K562 (cell line): ENCODE measurements at regions not wholly inside any gene's neighbourhood (a gene's known extent, or its start where the extent isn't known, plus 50 kb on each side); places are given as distances from the start of the nearest gene placed in this dataset.

Source experiments
- ATAC-seq: fragments of 200-7000 bp; cut with Tn5 transposase; 3 replicates; pipeline ENCODE4 v1.9.1; 2020; ENCODE audit warnings: moderate library complexity
- BruUV-seq: library from RNA; stranded (reverse); fragments of 400-500 nt; replicated peaks from 2 replicates; lab custom pipeline; 2021; lab: Mats Ljungman, UMichigan
- CTCF ChIA-PET: fragments of 300-600 bp; formaldehyde crosslinking; extraction: SDS; loops from one replicate; lab custom pipeline; 2021; ENCODE audit warnings: low intra/inter-chr PET ratio; lab: Yijun Ruan, JAX
- POLR2A ChIA-PET: fragments of 300-600, 350-650 bp; sonication (Branson Sonifier 250); formaldehyde crosslinking; extraction: SDS; loops from one replicate; lab custom pipeline; 2021; ENCODE audit warnings: antibody characterized with exemption, inconsistent platforms; lab: Yijun Ruan, JAX
- DNase-seq, 4 experiments: peaks; one replicate each; pipeline versions ENCODE4 v3.0.0 to v3.0.0-alpha.2; 2011 to 2018; ENCODE audit warnings: low spot score in 3 of 4, mixed read lengths in 3 of 4; ENCODE audit errors: extremely low read depth in 1 of 4
- FAIRE-seq: peaks from 2 replicates; lab custom pipeline; 2011; peaks lifted over from hg19 to GRCh38; lab: Jason Lieb, UNC
- H2AFZ ChIP-seq: 2 replicates; pipeline ENCODE4 v1.6.0; 2011; ENCODE audit warnings: low read depth, low read length, control low read depth, inconsistent platforms
- H3K27ac ChIP-seq: fragments of 200-600 bp; 3 replicates; pipeline ENCODE4 v1.8.0; 2011; ENCODE audit warnings: low read depth, mild to moderate bottlenecking, control low read depth, inconsistent platforms, low read length, moderate library complexity, mixed read lengths; ENCODE audit errors: extremely low read depth
- H3K27me3 ChIP-seq, 2 experiments: fragments of 300-600 bp in 1 of 2; 2 replicates in 1 of 2; 3 replicates in 1 of 2; pipeline versions ENCODE4 v1.6.0 to v1.8.0; 2011; ENCODE audit warnings: inconsistent platforms in 2 of 2, low read length in 2 of 2, mild to moderate bottlenecking in 1 of 2, mixed read lengths in 1 of 2, moderate library complexity in 1 of 2; ENCODE audit not compliant: control insufficient read depth in 2 of 2, insufficient read depth in 2 of 2
- H3K36me3 ChIP-seq: fragments of 300-600 bp; 3 replicates; pipeline ENCODE4 v1.8.0; 2011; ENCODE audit warnings: mild to moderate bottlenecking, low read length, inconsistent platforms; ENCODE audit not compliant: control insufficient read depth, insufficient read depth
- H3K4me1 ChIP-seq, 2 experiments: fragments of 200-600 bp in 1 of 2; replicated peaks in 1 of 2; 2 replicates in 1 of 2; 3 replicates in 1 of 2; pipeline versions ENCODE4 v1.5.1 to v1.8.0; 2011; ENCODE audit warnings: inconsistent platforms in 2 of 2, low read length in 2 of 2, mild to moderate bottlenecking in 1 of 2, mixed read lengths in 1 of 2, moderate library complexity in 1 of 2; ENCODE audit not compliant: control insufficient read depth in 2 of 2, insufficient read depth in 2 of 2
- H3K4me2 ChIP-seq: 2 replicates; pipeline ENCODE4 v1.6.1; 2011; ENCODE audit warnings: low read length, control low read depth, inconsistent platforms, mixed read lengths; ENCODE audit not compliant: insufficient read depth
- H3K4me3 ChIP-seq: fragments of 200-600 bp; sonication (generic), shearing (Covaris generic); 2 replicates; pipeline ENCODE4 v1.5.1; 2016; ENCODE audit warnings: control low read depth, inconsistent platforms
- H3K79me2 ChIP-seq: fragments of 200-600 bp; 3 replicates; pipeline ENCODE4 v1.8.0; 2011; ENCODE audit warnings: low read length, inconsistent platforms; ENCODE audit not compliant: control insufficient read depth, insufficient read depth
- H3K9ac ChIP-seq, 2 experiments: 2 replicates each; pipeline versions ENCODE4 v1.6.0 to v1.6.1; 2011; ENCODE audit warnings: low read depth in 2 of 2, low read length in 2 of 2, control low read depth in 1 of 2, inconsistent platforms in 1 of 2, mild to moderate bottlenecking in 1 of 2, mixed read lengths in 1 of 2; ENCODE audit not compliant: insufficient read depth in 1 of 2
- H3K9me1 ChIP-seq: one replicate; pipeline ENCODE4 v1.6.0; 2011; ENCODE audit warnings: inconsistent platforms, mild to moderate bottlenecking, low read length, moderate library complexity; ENCODE audit not compliant: control insufficient read depth, insufficient read depth
- H3K9me3 ChIP-seq: replicated peaks from 2 replicates; pipeline ENCODE4 v1.5.1; 2011; ENCODE audit warnings: low read depth, low read length, inconsistent platforms; ENCODE audit not compliant: control insufficient read depth, insufficient read depth
- H4K20me1 ChIP-seq: replicated peaks from 2 replicates; pipeline ENCODE4 v1.6.1; 2011; ENCODE audit warnings: low read length, inconsistent platforms, mixed read lengths; ENCODE audit not compliant: control insufficient read depth, insufficient read depth
- KLF13 ChIP-seq: fragments of 450-650 bp; IDR thresholded peaks from 2 replicates; pipeline ENCODE4 v1.6.1; 2016; ENCODE audit warnings: missing genetic modification characterization, low read depth, mild to moderate bottlenecking, missing compliant biosample characterization, moderate library complexity, borderline replicate concordance
- MAFF ChIP-seq: IDR thresholded peaks from 2 replicates; pipeline ENCODE4 v1.6.1; 2012; ENCODE audit warnings: low read length, improper control_type of control experiment
- MNT ChIP-seq, 2 experiments: fragments of 450-650 bp; conservative IDR thresholded peaks; 2 replicates each; pipeline ENCODE4 v1.6.1; 2017; ENCODE audit warnings: mild to moderate bottlenecking in 2 of 2, moderate library complexity in 2 of 2
- NFE2 ChIP-seq: IDR thresholded peaks from 2 replicates; pipeline ENCODE4 v1.6.1; 2014; ENCODE audit warnings: antibody characterized with exemption, low read depth
- NR0B1 ChIP-seq: fragments of 450-650 bp; IDR thresholded peaks from one replicate; pipeline ENCODE4 v1.6.1; 2018; ENCODE audit warnings: mild to moderate bottlenecking, moderate library complexity; ENCODE audit not compliant: partially characterized antibody
- NR2C1 ChIP-seq, 2 experiments: fragments of 450-650 bp; IDR thresholded peaks; 2 replicates each; pipeline ENCODE4 v1.6.1; 2017; ENCODE audit warnings: mild to moderate bottlenecking in 2 of 2, antibody characterized with exemption in 1 of 2, inconsistent platforms in 1 of 2, missing compliant biosample characterization in 1 of 2, missing genetic modification characterization in 1 of 2
- PURB ChIP-seq: sonication (generic); formaldehyde crosslinking; IDR thresholded peaks from 2 replicates; pipeline ENCODE4 v1.9.0; 2021; ENCODE audit warnings: low read depth, mild to moderate bottlenecking, missing genetic modification reagents
- RBM25 ChIP-seq: fragments of 200-400 bp; formaldehyde crosslinking; IDR thresholded peaks from 2 replicates; pipeline ENCODE4 v1.6.1; 2018; ENCODE audit warnings: low read length, low read depth, moderate library complexity; ENCODE audit not compliant: severe bottlenecking
- RFX5 ChIP-seq: IDR thresholded peaks from 2 replicates; pipeline ENCODE4 v1.6.1; 2011; ENCODE audit warnings: low read depth, mild to moderate bottlenecking, improper control_type of control experiment, low read length
- SLC30A9 ChIP-seq: fragments of 250-450 bp; sonication (Bioruptor Pico); IDR thresholded peaks from 2 replicates; pipeline ENCODE4 v1.8.0; 2022; ENCODE audit warnings: mild to moderate bottlenecking, moderate library complexity
- SUPT5H ChIP-seq: fragments of 450-650 bp; IDR thresholded peaks from 2 replicates; pipeline ENCODE4 v1.6.1; 2016
- ZC3H4 ChIP-seq: sonication (generic); formaldehyde crosslinking; IDR thresholded peaks from 2 replicates; pipeline ENCODE4 v1.9.0; 2021; ENCODE audit warnings: missing genetic modification reagents, borderline replicate concordance
- ZFPM2 ChIP-seq: fragments of 250-450 bp; sonication (Bioruptor Pico); IDR thresholded peaks from 2 replicates; pipeline ENCODE4 v1.5.1; 2022; ENCODE audit warnings: mild to moderate bottlenecking
- ZNF449 ChIP-seq: fragments of 250-450 bp; sonication (Bioruptor Pico); IDR thresholded peaks from 2 replicates; pipeline ENCODE4 v1.8.0; 2022; ENCODE audit warnings: moderate library complexity, mild to moderate bottlenecking, inconsistent platforms
- ZNF780A ChIP-seq: fragments of 250-450 bp; sonication (Bioruptor Pico); IDR thresholded peaks from 2 replicates; pipeline ENCODE4 v1.5.0; 2021; ENCODE audit warnings: mild to moderate bottlenecking
- WGBS: fragments of 100-300 bp; shearing (Covaris generic); methylation state at CpG from one replicate; pipeline ENCODE4 v1.1.6; 2016; ENCODE audit warnings: low coverage, mixed read lengths; ENCODE audit not compliant: insufficient coverage; ENCODE audit errors: missing lambda C conversion rate; 5-methylcytosine and 5-hydroxymethylcytosine counted together
- in situ Hi-C: fragments of 300-500 bp; cut with MboI; formaldehyde crosslinking; loops from 4 replicates; pipeline ENCODE4 v1.15.0; 2018; ENCODE audit warnings: inconsistent platforms, mixed read lengths
- intact Hi-C: fragments of 100-400 bp; cut with micrococcal nuclease; formaldehyde crosslinking; loops from 2 replicates; pipeline ENCODE4 v1.14.2; 2022

- DNase-seq (no peak), FAIRE-seq (no peak), ATAC-seq (no peak)
- WGBS, result 0% methylated on average over 1 of the region's 1 CpG
- H3K27me3 ChIP-seq, result no peaks in the 10 kb centered on the region
- POLR2A ChIA-PET, result no interaction called here
- no TSS peak for BruUV-seq
- no peaks in the 10 kb centered on the region for H3K4me1 ChIP-seq
- in situ Hi-C loops (no loop called here), intact Hi-C loops (no loop called here)
- no peak overlapping the region for H3K4me3 ChIP-seq
- no peaks in the 10 kb centered on the region for H3K9me3 ChIP-seq
- no peaks in the 10 kb centered on the region for H3K36me3 ChIP-seq
- H3K4me2 ChIP-seq, result no peak overlapping the region
- H2AFZ ChIP-seq, result no peak overlapping the region
- TF ChIP-seq ZFPM2 (CRISPR knock-in tag), result no peak
- no peak for TF ChIP-seq PURB (CRISPR knock-in tag)
- TF ChIP-seq KLF13, result no peak
- TF ChIP-seq MNT (conservative IDR thresholded peaks at IDR 0.05), result no peak
- no peak for TF ChIP-seq RBM25
- no peak overlapping the region for H3K27ac ChIP-seq
- no peak overlapping the region for H3K9ac ChIP-seq
- no peaks in the 10 kb centered on the region for H4K20me1 ChIP-seq
- no peaks in the 10 kb centered on the region for H3K79me2 ChIP-seq
- H3K9me1 ChIP-seq, result no peaks in the 10 kb centered on the region
- CTCF ChIA-PET, result no interaction called here
Measured at GRCh38 chr13:104733427-104733826, 1667.2 kb upstream of the SLC10A2 start.

GRCh38 chr13:104715111-104715510 is 1648.9 kb upstream of the SLC10A2 start:
- no peak for DNase-seq
- no peaks in the 10 kb centered on the region for H3K4me1 ChIP-seq
- H2AFZ ChIP-seq, result no peak overlapping the region
- ATAC-seq, result no peak
- no peak overlapping the region for H3K27ac ChIP-seq
- in situ Hi-C loops (no loop called here), intact Hi-C loops (no loop called here)
- no peak overlapping the region for H3K4me2 ChIP-seq
- no TSS peak for BruUV-seq
- no peaks in the 10 kb centered on the region for H3K36me3 ChIP-seq
- H3K27me3 ChIP-seq, result no peaks in the 10 kb centered on the region
- no peaks in the 10 kb centered on the region for H3K9me1 ChIP-seq
- CTCF ChIA-PET, result no interaction called here
- H3K79me2 ChIP-seq, result no peaks in the 10 kb centered on the region
- POLR2A ChIA-PET, result no interaction called here
- no peaks in the 10 kb centered on the region for H3K9me3 ChIP-seq
- FAIRE-seq, result no peak
- H3K4me3 ChIP-seq, result no peak overlapping the region
- no peaks in the 10 kb centered on the region for H4K20me1 ChIP-seq
- H3K9ac ChIP-seq, result no peak overlapping the region
- no peak for TF ChIP-seq NR0B1
- no peak for TF ChIP-seq ZC3H4
- TF ChIP-seq MAFF, result no peak
- TF ChIP-seq ZNF780A (CRISPR knock-in tag), result no peak
- no peak for TF ChIP-seq ZNF449 (CRISPR knock-in tag)
- no peak for TF ChIP-seq NFE2
- TF ChIP-seq SLC30A9 (CRISPR knock-in tag), result no peak
- no peak for TF ChIP-seq NR2C1 (IDR thresholded peaks at IDR 0.05)
- no peak for TF ChIP-seq NR2C1 (tag; IDR thresholded peaks at IDR 0.05)
- TF ChIP-seq SUPT5H, result no peak
- TF ChIP-seq RFX5, result no peak
